Esophagus (tissue), 2 donors: ENCODE measurements at regions not wholly inside any gene's neighbourhood (a gene's known extent, or its start where the extent isn't known, plus 50 kb on each side); places are given as distances from the start of the nearest gene placed in this dataset.

Source experiments
- H3K27ac ChIP-seq, 2 donors: one replicate each; pipeline ENCODE4 v1.5.1; 2013; ENCODE audit warnings: low read depth in 2 of 2, mild to moderate bottlenecking in 2 of 2, inconsistent platforms in 1 of 2, low read length in 1 of 2, moderate library complexity in 1 of 2
- H3K27me3 ChIP-seq, 2 donors: one replicate each; pipeline ENCODE4 v1.6.1; 2013; ENCODE audit warnings: low read length in 2 of 2, control low read depth in 1 of 2, mild to moderate bottlenecking in 1 of 2; ENCODE audit not compliant: insufficient read depth in 2 of 2, control insufficient read depth in 1 of 2
- H3K36me3 ChIP-seq, 2 donors: one replicate each; pipeline ENCODE4 v1.6.1; 2013; ENCODE audit warnings: low read length in 1 of 2; ENCODE audit not compliant: control insufficient read depth in 2 of 2, insufficient read depth in 2 of 2
- H3K4me1 ChIP-seq, 2 donors: one replicate each; pipeline ENCODE4 v1.6.1; 2013; ENCODE audit warnings: low read length in 1 of 2; ENCODE audit not compliant: control insufficient read depth in 2 of 2, insufficient read depth in 2 of 2
- H3K4me3 ChIP-seq, 2 donors: one replicate each; pipeline ENCODE4 v1.5.1; 2013; ENCODE audit warnings: low read length in 2 of 2, mild to moderate bottlenecking in 2 of 2, low read depth in 1 of 2, moderate library complexity in 1 of 2
- H3K9me3 ChIP-seq, 2 donors: one replicate each; pipeline ENCODE4 v1.6.1; 2013; ENCODE audit warnings: mild to moderate bottlenecking in 2 of 2, low read depth in 1 of 2, low read length in 1 of 2, moderate library complexity in 1 of 2; ENCODE audit not compliant: control insufficient read depth in 2 of 2, insufficient read depth in 1 of 2
- WGBS, 2 donors: extraction: QIAGEN DNeasy Blood & Tissue Kit; methylation state at CpG; one replicate each; pipeline ENCODE4 v1.1.7; 2013; 5-methylcytosine and 5-hydroxymethylcytosine counted together
- donor health status: healthy with polysubstance abuse.
- donor health status: Bipolar disorder and iron deficiency.

- no peaks in the 10 kb centered on the region for H3K36me3 ChIP-seq
These were observed 218.3 kb upstream of the OR4E1 start for GRCh38 chr14:21891921-21892320.

GRCh38 chr14:21884995-21885394 is 211.4 kb upstream of the OR4E1 start:
- Histone ChIP-seq H3K36me3 (no peaks in the 10 kb centered on the region), H3K4me1 (no peaks in the 10 kb centered on the region), H3K4me3 (no peak overlapping the region), H3K9me3 (no peaks in the 10 kb centered on the region), H3K27ac (no peak overlapping the region), H3K27me3 (no peaks in the 10 kb centered on the region)

More at GRCh38 chr14:21891921-21892320, 218.3 kb upstream of the OR4E1 start:
- no peak overlapping the region for H3K27ac ChIP-seq
- no peaks in the 10 kb centered on the region for H3K4me1 ChIP-seq
- 92 to 93% methylated on average over 1 of the region's 1 CpG for WGBS, 2 donors
- H3K9me3 ChIP-seq = no peaks in the 10 kb centered on the region
- H3K4me3 ChIP-seq = no peak overlapping the region
- no peaks in the 10 kb centered on the region for H3K27me3 ChIP-seq

DNA sequence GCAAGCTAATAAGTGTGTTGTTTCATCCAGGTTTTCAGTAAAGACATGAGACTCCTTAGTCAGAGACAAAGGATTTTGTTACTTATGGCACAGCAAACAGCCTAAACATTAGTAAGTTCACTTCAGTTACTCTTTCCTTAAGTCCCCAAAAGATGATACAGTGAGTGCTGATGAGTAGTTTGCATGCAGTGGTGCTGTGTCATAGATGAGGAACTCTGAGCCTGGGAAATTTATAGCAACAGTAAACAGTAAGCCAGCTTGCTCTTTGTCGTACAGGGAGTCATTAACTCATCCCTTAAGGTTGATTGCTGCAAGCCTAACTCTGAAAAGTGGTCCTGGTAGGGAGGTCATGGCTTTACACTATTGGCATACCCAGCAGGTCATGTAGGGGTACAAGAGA is 208.6 kb upstream of the OR4E1 start:
- Histone ChIP-seq H3K27ac (no peak overlapping the region), H3K4me1 (no peaks in the 10 kb centered on the region), H3K9me3 (no peaks in the 10 kb centered on the region), H3K4me3 (no peak overlapping the region), H3K36me3 (no peaks in the 10 kb centered on the region), H3K27me3 (no peaks in the 10 kb centered on the region)
- 48 to 51% methylated on average over 1 of the region's 1 CpG for WGBS, 2 donors

DNA sequence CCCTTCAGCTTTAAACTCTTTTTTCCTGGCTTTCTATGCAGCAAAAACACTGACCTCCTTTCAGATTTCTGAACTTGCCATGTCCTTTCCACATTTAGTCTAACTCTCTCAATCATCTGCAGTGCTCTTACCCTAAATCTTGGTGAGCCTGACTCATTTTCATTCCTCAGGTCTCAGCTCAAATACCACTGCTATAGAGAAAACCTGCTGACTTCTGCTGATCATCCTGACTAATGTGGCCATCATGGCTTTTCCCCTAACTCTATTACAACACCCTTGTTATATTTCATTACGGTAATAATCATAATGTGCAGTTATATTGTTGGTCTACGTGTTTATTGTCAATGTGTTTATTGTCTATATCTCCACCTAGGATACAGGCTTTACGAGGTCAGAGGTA is 207.3 kb upstream of the OR4E1 start:
- no peaks in the 10 kb centered on the region for H3K36me3 ChIP-seq
- no peak overlapping the region for H3K4me3 ChIP-seq
- H3K27me3 ChIP-seq = no peaks in the 10 kb centered on the region
- 46 to 54% methylated on average over 3 of the region's 3 CpGs for WGBS, 2 donors
- H3K27ac ChIP-seq = no peak overlapping the region
- no peaks in the 10 kb centered on the region for H3K4me1 ChIP-seq
- H3K9me3 ChIP-seq = no peaks in the 10 kb centered on the region

GRCh38 chr14:21875791-21876190 is 202.2 kb upstream of the OR4E1 start:
- Histone ChIP-seq H3K4me3 (no peak overlapping the region), H3K27me3 (no peaks in the 10 kb centered on the region), H3K27ac (no peak overlapping the region), H3K36me3 (no peaks in the 10 kb centered on the region), H3K4me1 (no peaks in the 10 kb centered on the region), H3K9me3 (no peaks in the 10 kb centered on the region)
- 58 to 69% methylated on average over 2 of the region's 2 CpGs for WGBS, 2 donors

DNA sequence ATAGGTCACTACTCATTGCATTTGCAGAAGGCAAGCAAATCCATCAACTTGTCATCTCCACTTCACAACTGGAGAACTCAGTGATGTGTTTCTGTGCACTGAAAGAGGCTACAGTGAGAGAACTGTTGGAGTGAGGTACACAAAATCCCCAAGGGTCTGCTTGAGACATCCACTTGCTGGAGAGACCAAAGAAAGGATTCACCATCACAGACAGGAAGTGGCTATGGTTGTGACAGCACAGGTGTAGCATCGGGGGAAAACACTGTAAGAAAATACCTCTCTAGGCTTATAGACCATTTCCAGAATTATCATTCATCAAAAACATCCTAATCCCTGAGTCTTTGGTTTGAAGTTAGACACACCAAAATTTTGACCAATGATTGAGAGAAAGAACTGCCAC is 201.3 kb upstream of the OR4E1 start:
- 68 to 77% methylated on average over 1 of the region's 1 CpG for WGBS, 2 donors
- Histone ChIP-seq H3K27ac (no peak overlapping the region), H3K27me3 (no peaks in the 10 kb centered on the region), H3K9me3 (no peaks in the 10 kb centered on the region), H3K36me3 (no peaks in the 10 kb centered on the region), H3K4me1 (no peaks in the 10 kb centered on the region), H3K4me3 (no peak overlapping the region)

DNA sequence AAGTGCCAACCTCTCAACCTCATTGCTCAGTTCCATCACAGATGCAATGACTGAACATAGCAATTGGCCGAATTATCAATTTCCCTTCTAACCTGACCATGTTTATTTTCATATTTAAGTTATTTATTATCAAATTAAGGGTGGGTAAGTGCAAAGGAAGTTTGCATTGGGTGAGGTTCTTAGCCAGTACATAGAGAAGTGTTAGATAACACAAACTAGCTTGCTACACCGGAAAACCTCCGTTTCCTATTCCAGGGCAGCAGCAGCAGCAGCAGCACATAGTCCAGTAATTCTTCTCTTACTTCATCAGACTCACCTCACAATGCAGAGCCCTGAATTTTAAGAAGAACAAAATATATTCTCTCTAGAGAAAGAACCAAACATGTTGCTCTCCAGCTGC is 200.5 kb upstream of the OR4E1 start:
- H3K9me3 ChIP-seq = no peaks in the 10 kb centered on the region
- no peak overlapping the region for H3K27ac ChIP-seq
- WGBS, 2 donors = 59 to 63% methylated on average over 3 of the region's 3 CpGs
- H3K4me3 ChIP-seq = no peak overlapping the region
- no peaks in the 10 kb centered on the region for H3K4me1 ChIP-seq
- H3K27me3 ChIP-seq = no peaks in the 10 kb centered on the region
- H3K36me3 ChIP-seq = no peaks in the 10 kb centered on the region

GRCh38 chr14:21868442-21869046 is 194.9 kb upstream of the OR4E1 start:
- no peaks in the 10 kb centered on the region for H3K36me3 ChIP-seq
- no peaks in the 10 kb centered on the region for H3K4me1 ChIP-seq
- 58 to 69% methylated on average over 2 of the region's 2 CpGs for WGBS, 2 donors
- H3K9me3 ChIP-seq = no peaks in the 10 kb centered on the region
- no peak overlapping the region for H3K4me3 ChIP-seq
- no peaks in the 10 kb centered on the region for H3K27me3 ChIP-seq
- H3K27ac ChIP-seq = no peak overlapping the region

GRCh38 chr14:21867541-21867940 is 193.9 kb upstream of the OR4E1 start:
- Histone ChIP-seq H3K27me3 (peaks cover 0 to 2% of the 10 kb centered on the region in 2 donors), H3K36me3 (no peaks in the 10 kb centered on the region), H3K27ac (no peak overlapping the region), H3K4me1 (no peaks in the 10 kb centered on the region), H3K4me3 (no peak overlapping the region), H3K9me3 (no peaks in the 10 kb centered on the region)

- H3K4me1 ChIP-seq = no peaks in the 10 kb centered on the region
- H3K27ac ChIP-seq = no peak overlapping the region
- no peaks in the 10 kb centered on the region for H3K9me3 ChIP-seq
- H3K4me3 ChIP-seq = no peak overlapping the region
- peaks cover 0 to 2% of the 10 kb centered on the region in 2 donors for H3K27me3 ChIP-seq
- H3K36me3 ChIP-seq = no peaks in the 10 kb centered on the region
These were observed 192.9 kb upstream of the OR4E1 start for GRCh38 chr14:21866479-21866878.
